OCI-LY3 (cell line): ENCODE measurements at regions not wholly inside any gene's neighbourhood (a gene's known extent, or its start where the extent isn't known, plus 50 kb on each side); places are given as distances from the start of the nearest gene placed in this dataset.

Experiments
- CTCF ChIP-seq: fragments of 200-600, 300-600 bp; sonication (generic); IDR thresholded peaks from 2 replicates; pipeline ENCODE4 v1.5.1; 2014; ENCODE audit warnings: antibody characterized with exemption, low read length, low read depth
- EZH2phosphoT487 ChIP-seq: fragments of 200-600 bp; shearing (Covaris generic); IDR thresholded peaks from 2 replicates; pipeline ENCODE4 v1.6.1; 2018; ENCODE audit warnings: antibody characterized with exemption, mixed run types, low read depth

- no peak for TF ChIP-seq CTCF
- no peak for TF ChIP-seq EZH2phosphoT487
Observed at GRCh38 chr11:34794696-34795095, 121.5 kb downstream of the APIP start.
